Spleen (tissue), 11 donors: ENCODE measurements at regions not wholly inside any gene's neighbourhood (a gene's known extent, or its start where the extent isn't known, plus 50 kb on each side); places are given as distances from the start of the nearest gene placed in this dataset.

Experiments used
- DNase-seq: peaks from one replicate; pipeline ENCODE4 v3.0.0-alpha.2; 2020
- H3K27ac ChIP-seq, 8 donors: fragments of 200-600 bp; sonication (generic) in 7 of 8; 1 replicate in 4 of 8; 2 replicates in 4 of 8; pipeline versions ENCODE4 v1.5.0 to v1.8.0; 2016 to 2021; ENCODE audit warnings: inconsistent platforms in 4 of 8, mild to moderate bottlenecking in 4 of 8, moderate library complexity in 1 of 8
- H3K27me3 ChIP-seq, 7 donors: fragments of 200-600 bp; sonication (generic) in 6 of 7; replicated peaks in 1 of 7; 1 replicate in 4 of 7; 2 replicates in 3 of 7; pipeline versions ENCODE4 v1.5.0 to v1.8.0; 2016 to 2021; ENCODE audit warnings: inconsistent platforms in 3 of 7, mild to moderate bottlenecking in 1 of 7
- H3K36me3 ChIP-seq, 6 donors: fragments of 200-600 bp; sonication (generic) in 5 of 6; 1 replicate in 4 of 6; 2 replicates in 2 of 6; pipeline versions ENCODE4 v1.5.0 to v1.8.0; 2016 to 2021; ENCODE audit warnings: inconsistent platforms in 2 of 6
- H3K4me1 ChIP-seq, 6 donors: fragments of 200-600 bp; sonication (generic) in 5 of 6; 1 replicate in 3 of 6; 2 replicates in 3 of 6; pipeline versions ENCODE4 v1.5.0 to v1.8.0; 2016 to 2021; ENCODE audit warnings: inconsistent platforms in 3 of 6
- H3K4me3 ChIP-seq, 8 donors: fragments of 200-600 bp; sonication (generic) in 7 of 8; 1 replicate in 4 of 8; 2 replicates in 4 of 8; pipeline versions ENCODE4 v1.5.0 to v1.8.0; 2016 to 2021; ENCODE audit warnings: inconsistent platforms in 4 of 8, mild to moderate bottlenecking in 4 of 8, moderate library complexity in 2 of 8
- H3K9me3 ChIP-seq, 8 donors: fragments of 200-600 bp; sonication (generic) in 7 of 8; 1 replicate in 4 of 8; 2 replicates in 4 of 8; pipeline versions ENCODE4 v1.5.0 to v1.8.0; 2016 to 2021; ENCODE audit warnings: inconsistent platforms in 4 of 8
- POLR2A ChIP-seq, 3 donors: fragments of 450-650 bp; IDR thresholded peaks; one replicate each; pipeline ENCODE4 v1.5.1; 2017; ENCODE audit warnings: antibody characterized with exemption in 3 of 3, mild to moderate bottlenecking in 1 of 3
- POLR2AphosphoS5 ChIP-seq, 3 donors: sonication (generic); formaldehyde crosslinking; IDR thresholded peaks; one replicate each; pipeline ENCODE4 v1.5.1; 2017; ENCODE audit warnings: antibody characterized with exemption in 3 of 3
- WGBS, 5 donors: extraction: QIAGEN DNeasy Blood & Tissue Kit in 3 of 5; methylation state at CpG; one replicate each; pipeline versions ENCODE4 v1.1.5 to v1.1.7; 2013 to 2018; 5-methylcytosine and 5-hydroxymethylcytosine counted together
- intact Hi-C: fragments of 100-400 bp; cut with DNase I; formaldehyde crosslinking; loops from one replicate; pipeline ENCODE4 v1.15.0; 2023; ENCODE audit warnings: low total_unique reads
- TF ChIP-seq, protein P1 (sequence below), 11 experiments: fragments of 200-600 bp in 7 of 11; fragments of 450-650 bp in 4 of 11; sonication (generic) in 4 of 11; IDR thresholded peaks in 8 of 11; conservative IDR thresholded peaks in 3 of 11; 1 replicate in 7 of 11; 2 replicates in 4 of 11; pipeline versions ENCODE4 v1.4.0 to v1.8.0; 2016 to 2021; ENCODE audit warnings: antibody characterized with exemption in 11 of 11, inconsistent platforms in 4 of 11, mild to moderate bottlenecking in 1 of 11
- donor health status: healthy with polysubstance abuse.
- donor health status: DM: no; HTN: no; CAD: no; lungs with moderate emphysema.
- donor health status: DM: no; HTN: no; CAD: no.
- donor health status: Bipolar disorder and iron deficiency.
- donor health status: healthy.
- donor health status: DM: no; HTN: no; CAD: no.
- donor health status: DM: yes; HTN: yes; CAD: no.

GRCh38 chr16:87053016-87053982 is 263.9 kb downstream of the C16orf95 start:
- Histone ChIP-seq H3K36me3 (no peaks in the 10 kb centered on the region), H3K27ac (no peak overlapping the region), H3K4me1 (peaks cover 0 to 8% (median 5%) of the 10 kb centered on the region in 6 donors), H3K4me3 (no peak overlapping the region), H3K9me3 (peaks cover 0 to 15% (median 0%) of the 10 kb centered on the region in 8 donors), H3K27me3 (peaks cover 0 to 55% (median 11%) of the 10 kb centered on the region in 7 donors)
- intact Hi-C loops: no loop called here
- TF ChIP-seq POLR2A (IDR thresholded peaks at IDR 0.05) (no peak), POLR2AphosphoS5 (IDR thresholded peaks at IDR 0.05) (peak in 2 of 3 donors; percentile 20 to 59)
- TF ChIP-seq, protein P1, sequence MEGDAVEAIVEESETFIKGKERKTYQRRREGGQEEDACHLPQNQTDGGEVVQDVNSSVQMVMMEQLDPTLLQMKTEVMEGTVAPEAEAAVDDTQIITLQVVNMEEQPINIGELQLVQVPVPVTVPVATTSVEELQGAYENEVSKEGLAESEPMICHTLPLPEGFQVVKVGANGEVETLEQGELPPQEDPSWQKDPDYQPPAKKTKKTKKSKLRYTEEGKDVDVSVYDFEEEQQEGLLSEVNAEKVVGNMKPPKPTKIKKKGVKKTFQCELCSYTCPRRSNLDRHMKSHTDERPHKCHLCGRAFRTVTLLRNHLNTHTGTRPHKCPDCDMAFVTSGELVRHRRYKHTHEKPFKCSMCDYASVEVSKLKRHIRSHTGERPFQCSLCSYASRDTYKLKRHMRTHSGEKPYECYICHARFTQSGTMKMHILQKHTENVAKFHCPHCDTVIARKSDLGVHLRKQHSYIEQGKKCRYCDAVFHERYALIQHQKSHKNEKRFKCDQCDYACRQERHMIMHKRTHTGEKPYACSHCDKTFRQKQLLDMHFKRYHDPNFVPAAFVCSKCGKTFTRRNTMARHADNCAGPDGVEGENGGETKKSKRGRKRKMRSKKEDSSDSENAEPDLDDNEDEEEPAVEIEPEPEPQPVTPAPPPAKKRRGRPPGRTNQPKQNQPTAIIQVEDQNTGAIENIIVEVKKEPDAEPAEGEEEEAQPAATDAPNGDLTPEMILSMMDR (IDR thresholded peaks at IDR 0.05 in 8 of 11, conservative IDR thresholded peaks at IDR 0.05 in 3 of 11): peak in 2 of 11 experiments; percentile 19 to 24
- no peak for DNase-seq
- 30 to 44% (median 34%) methylated on average over 23 to 39 of the region's 39 CpGs for WGBS, 5 donors

DNA sequence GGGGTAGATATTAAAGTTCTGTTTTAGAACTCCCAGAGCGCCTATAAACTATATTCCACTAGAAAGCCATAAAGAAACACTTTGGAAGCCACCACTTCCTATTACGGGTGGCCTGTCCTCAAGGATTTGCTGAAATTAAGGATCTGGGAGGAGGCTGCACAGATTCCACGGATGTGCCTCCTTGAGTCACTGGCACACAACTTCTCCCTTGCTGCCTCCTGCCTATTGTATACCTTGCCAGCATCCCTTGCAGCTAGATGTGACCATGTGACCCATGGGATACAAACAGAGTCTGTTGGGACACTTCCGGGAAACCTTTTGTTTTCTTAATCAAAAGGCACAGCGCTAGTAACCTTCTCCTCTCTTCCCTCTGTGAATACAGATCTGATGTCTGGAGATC is 263.0 kb downstream of the C16orf95 start:
- Histone ChIP-seq H3K4me1 (peaks cover 0 to 8% (median 5%) of the 10 kb centered on the region in 6 donors), H3K36me3 (no peaks in the 10 kb centered on the region), H3K27me3 (peaks cover 0 to 57% (median 11%) of the 10 kb centered on the region in 7 donors), H3K9me3 (peaks cover 0 to 15% (median 0%) of the 10 kb centered on the region in 8 donors), H3K4me3 (no peak overlapping the region), H3K27ac (no peak overlapping the region)
- TF ChIP-seq POLR2AphosphoS5 (IDR thresholded peaks at IDR 0.05) (no peak), POLR2A (IDR thresholded peaks at IDR 0.05) (no peak)
- TF ChIP-seq, protein P1 (IDR thresholded peaks at IDR 0.05 in 8 of 11, conservative IDR thresholded peaks at IDR 0.05 in 3 of 11): no peak
- no peak for DNase-seq
- WGBS, 5 donors: 92 to 97% (median 93%) methylated on average over 5 of the region's 5 CpGs
- intact Hi-C loops: no loop called here

DNA sequence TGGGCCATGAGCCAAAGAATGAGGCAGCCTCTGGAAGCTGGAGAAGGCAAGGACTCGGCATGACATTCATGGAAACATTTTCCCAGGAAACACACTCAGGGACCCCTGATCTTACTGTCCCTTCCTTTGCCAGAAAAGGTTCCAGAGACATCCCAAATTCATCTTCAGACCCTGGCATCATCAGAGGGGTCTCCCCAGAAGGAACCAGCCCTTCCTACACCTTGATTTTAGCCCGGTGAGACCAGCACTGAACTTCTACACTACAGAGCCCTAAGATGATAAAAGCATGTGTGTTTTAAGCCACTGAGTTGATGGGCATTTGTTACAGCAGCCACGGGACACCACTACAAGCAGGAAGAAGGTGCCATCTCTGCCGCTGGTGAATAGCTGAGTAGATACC is 262.3 kb downstream of the C16orf95 start:
- Histone ChIP-seq H3K4me1 (peaks cover 0 to 8% (median 5%) of the 10 kb centered on the region in 6 donors), H3K4me3 (no peak overlapping the region), H3K27me3 (peaks cover 0 to 57% (median 11%) of the 10 kb centered on the region in 7 donors), H3K36me3 (no peaks in the 10 kb centered on the region), H3K27ac (no peak overlapping the region), H3K9me3 (peaks cover 0 to 15% (median 0%) of the 10 kb centered on the region in 8 donors)
- no peak for DNase-seq
- no peak for TF ChIP-seq POLR2AphosphoS5 (IDR thresholded peaks at IDR 0.05)
- 82 to 92% (median 85%) methylated on average over 4 of the region's 4 CpGs for WGBS, 5 donors
- intact Hi-C loops: no loop called here

DNA sequence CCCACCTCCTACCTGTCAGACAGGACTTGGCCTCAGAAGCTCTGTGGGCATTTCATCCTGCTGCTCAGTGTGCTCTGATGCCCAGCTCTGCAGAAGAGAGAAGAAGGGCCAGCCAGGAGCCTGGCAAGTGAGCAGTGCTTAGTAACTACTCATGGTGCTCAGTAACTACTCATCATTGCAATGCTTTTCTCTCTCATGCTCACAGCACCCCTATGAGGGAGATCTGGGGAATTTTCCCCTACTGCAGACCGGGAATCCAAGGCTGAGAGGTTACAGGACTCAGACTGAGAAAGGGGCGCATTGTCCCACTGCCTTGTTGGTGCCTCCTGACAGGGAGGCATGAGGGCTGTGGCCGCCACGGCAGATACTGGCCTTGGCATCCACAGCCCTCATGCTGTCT is 261.1 kb downstream of the C16orf95 start:
- DNase-seq: no peak
- Histone ChIP-seq H3K9me3 (peaks cover 0 to 15% (median 0%) of the 10 kb centered on the region in 8 donors), H3K4me3 (no peak overlapping the region), H3K27ac (no peak overlapping the region), H3K36me3 (no peaks in the 10 kb centered on the region), H3K27me3 (peaks cover 0 to 60% (median 11%) of the 10 kb centered on the region in 7 donors), H3K4me1 (peaks cover 0 to 20% (median 8%) of the 10 kb centered on the region in 6 donors)
- intact Hi-C loops: no loop called here
- TF ChIP-seq POLR2A (IDR thresholded peaks at IDR 0.05): no peak
- WGBS, 5 donors: 68 to 94% (median 91%) methylated on average over 4 of the region's 4 CpGs

GRCh38 chr16:87056551-87056950 is 260.6 kb downstream of the C16orf95 start:
- DNase-seq: no peak
- peaks cover 0 to 22% (median 9%) of the 10 kb centered on the region in 6 donors for H3K4me1 ChIP-seq
- intact Hi-C loops: no loop called here
- no peaks in the 10 kb centered on the region for H3K36me3 ChIP-seq
- peaks cover 0 to 15% (median 0%) of the 10 kb centered on the region in 8 donors for H3K9me3 ChIP-seq
- no peak overlapping the region for H3K27ac ChIP-seq
- TF ChIP-seq POLR2A (IDR thresholded peaks at IDR 0.05): no peak
- no peak for TF ChIP-seq POLR2AphosphoS5 (IDR thresholded peaks at IDR 0.05)
- TF ChIP-seq, protein P1 (IDR thresholded peaks at IDR 0.05 in 8 of 11, conservative IDR thresholded peaks at IDR 0.05 in 3 of 11): no peak
- H3K27me3 ChIP-seq: peaks cover 0 to 61% (median 11%) of the 10 kb centered on the region in 7 donors
- H3K4me3 ChIP-seq: no peak overlapping the region
- WGBS, 5 donors: 80 to 91% (median 85%) methylated on average over 13 to 15 of the region's 15 CpGs
